Glomerular endothelial cell (primary cell): ENCODE measurements at regions not wholly inside any gene's neighbourhood (a gene's known extent, or its start where the extent isn't known, plus 50 kb on each side); places are given as distances from the start of the nearest gene placed in this dataset.

ENCODE experiments used
- DNase-seq: peaks from one replicate; pipeline ENCODE4 v3.0.0-alpha.2; 2011; ENCODE audit warnings: low read depth, low spot score; ENCODE audit errors: extremely low read depth

DNA sequence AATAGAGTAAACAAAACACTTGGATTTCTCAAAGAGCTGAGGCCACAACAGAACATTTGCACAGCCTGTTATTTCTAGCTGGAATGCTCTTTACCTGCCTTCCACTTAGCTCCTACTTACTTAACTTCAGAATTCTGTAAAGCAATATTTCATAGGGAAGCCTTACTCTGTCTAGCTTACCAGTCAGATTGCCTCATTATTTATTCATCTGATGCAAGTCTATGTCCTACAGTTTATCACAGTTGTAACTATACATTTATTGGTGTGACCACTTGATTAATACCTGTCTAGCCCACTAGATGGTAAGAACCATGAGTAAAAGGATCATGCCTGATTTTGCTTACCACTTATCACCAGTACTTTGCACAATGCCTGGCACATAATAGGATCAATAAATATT is 56.1 kb upstream of the ME3 start:
- no peak for DNase-seq

DNA sequence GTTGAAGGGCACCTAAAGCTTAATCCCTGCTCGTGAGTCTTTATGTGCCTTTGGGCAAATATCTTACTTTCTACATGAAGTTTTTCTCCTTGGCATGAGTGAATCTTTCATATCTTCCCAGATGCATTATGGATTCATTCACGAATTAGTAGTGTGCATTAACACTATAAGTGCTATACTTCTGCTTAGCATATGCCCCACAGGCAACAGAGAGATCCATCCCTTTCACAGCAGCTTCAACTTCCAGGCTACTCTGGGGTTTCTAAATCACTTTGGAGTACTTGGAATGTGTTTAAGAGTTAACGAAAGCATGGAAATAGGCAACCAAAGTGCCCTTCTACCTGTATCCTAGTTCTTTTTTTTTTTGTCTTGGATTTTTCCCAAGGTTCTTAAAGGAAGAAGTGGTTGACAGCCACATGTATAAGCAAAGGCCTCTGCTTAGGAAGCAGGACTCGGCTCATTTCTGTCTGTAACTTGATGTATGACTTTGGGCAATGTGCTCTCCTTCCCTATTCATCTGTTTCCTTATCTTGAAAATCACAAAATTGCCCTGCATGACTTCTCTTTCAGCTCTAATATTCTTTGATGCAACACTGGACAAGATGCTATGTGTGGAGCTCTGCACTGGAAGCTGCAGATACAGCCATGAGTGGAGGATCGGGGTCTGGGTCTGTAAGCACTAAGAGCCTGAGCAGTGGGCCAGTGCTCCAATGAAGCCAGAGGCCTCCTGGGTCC is 54.5 kb upstream of the ME3 start:
- no peak for DNase-seq

DNA sequence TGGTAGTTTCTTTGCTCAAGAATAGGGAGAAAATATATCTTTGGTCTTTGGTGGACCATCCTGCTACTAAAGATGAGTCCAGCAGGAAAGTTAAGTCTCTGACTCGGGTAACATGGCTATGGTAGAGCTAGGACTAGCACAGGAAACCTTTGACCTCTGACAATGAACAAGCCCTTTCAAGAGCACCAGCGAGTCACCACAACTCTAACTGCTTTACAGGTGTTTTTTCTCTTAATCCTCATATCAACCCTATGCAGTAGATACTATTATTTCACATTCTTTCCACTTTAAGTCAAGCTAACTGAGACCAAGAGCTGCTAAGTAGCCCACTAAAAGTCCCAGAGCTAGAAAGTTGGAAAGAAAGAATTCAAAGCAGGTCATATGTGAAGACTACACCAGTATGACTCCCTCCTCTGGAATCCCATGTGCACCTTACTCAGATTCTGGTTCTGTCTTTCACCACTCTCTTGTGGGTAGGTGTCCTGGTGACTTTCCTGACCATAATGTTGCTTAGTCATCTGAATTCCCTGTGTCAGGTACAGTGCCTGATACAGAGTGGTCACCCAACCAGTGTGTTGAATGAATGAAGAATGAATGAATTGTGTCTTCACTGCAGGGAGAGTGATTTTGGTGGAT is 53.8 kb upstream of the ME3 start:
- DNase-seq: no peak

DNA sequence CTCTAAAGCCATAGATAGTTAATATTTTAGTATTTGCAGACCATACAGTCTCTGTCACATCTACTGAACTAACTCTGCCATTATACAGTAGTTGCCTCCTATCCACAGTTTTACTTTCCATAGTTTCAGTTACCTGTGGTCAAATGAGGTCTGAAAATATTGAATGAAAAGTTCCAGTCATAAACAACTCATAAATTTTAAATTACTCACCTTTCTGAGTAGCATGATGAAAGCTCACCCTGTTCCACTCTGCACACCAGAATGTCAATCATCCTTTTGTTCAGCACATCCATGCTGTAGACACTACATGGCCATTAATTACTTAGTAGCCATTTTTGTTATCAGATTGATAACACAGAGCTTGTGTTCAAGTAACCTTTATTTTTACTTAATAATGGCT is 51.7 kb upstream of the ME3 start:
- no peak for DNase-seq

DNA sequence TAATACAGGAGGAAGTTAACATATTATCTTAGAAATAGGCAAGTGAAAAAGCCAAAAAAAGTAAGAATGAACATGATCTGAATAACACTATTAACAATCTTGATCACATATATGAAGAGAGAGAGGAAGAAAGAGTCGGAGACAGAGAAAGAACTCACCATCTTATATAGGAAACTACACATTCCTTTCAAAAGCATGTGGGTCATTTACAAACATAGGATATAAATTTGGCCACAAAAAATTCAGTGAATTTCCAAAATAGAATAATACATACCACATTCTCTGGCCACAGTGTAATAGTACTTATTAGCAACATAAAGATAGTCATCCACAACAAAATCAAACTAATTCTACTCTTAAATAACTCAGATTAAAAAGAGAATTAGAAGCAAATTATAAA is 50.9 kb upstream of the ME3 start:
- DNase-seq: no peak

DNA sequence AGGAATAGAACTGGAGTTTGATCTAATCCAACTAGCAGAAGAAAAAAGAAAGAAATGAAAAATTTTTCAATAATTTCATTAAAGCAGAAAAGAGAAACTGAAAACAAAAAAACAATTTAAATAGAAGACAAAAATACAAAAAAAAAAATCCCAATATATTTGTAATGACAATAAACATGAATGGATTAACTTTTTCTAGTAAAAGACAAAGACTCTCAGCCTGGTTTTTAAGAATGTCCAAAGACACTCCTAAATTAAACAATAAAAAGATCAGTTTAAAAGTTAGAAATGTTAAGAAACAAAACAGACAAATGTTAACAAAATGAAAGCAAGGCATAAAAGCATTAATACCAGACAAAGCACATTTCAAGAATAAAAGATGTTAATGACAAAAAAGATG is 50.3 kb upstream of the ME3 start:
- no peak for DNase-seq
